Progenitor cell of endocrine pancreas (in vitro differentiated cells): ENCODE measurements at regions not wholly inside any gene's neighbourhood (a gene's known extent, or its start where the extent isn't known, plus 50 kb on each side); places are given as distances from the start of the nearest gene placed in this dataset.

Experiments used
- DNase-seq: peaks from one replicate; pipeline ENCODE4 v3.0.0; 2021; ENCODE audit warnings: low spot score; ENCODE audit not compliant: unreplicated experiment
- H3K27ac Mint-ChIP-seq: 2 replicates; pipeline ENCODE4 v1.8.0; 2021; ENCODE audit warnings: mild to moderate bottlenecking, moderate library complexity, mixed read lengths
- H3K27me3 Mint-ChIP-seq: 2 replicates; pipeline ENCODE4 v1.8.0; 2021; ENCODE audit warnings: mixed read lengths
- H3K36me3 Mint-ChIP-seq: 2 replicates; pipeline ENCODE4 v1.8.0; 2022; ENCODE audit warnings: mixed read lengths; ENCODE audit not compliant: insufficient read depth
- H3K4me1 Mint-ChIP-seq: 2 replicates; pipeline ENCODE4 v1.8.0; 2021; ENCODE audit warnings: low read depth, mixed read lengths
- H3K4me3 Mint-ChIP-seq: 2 replicates; pipeline ENCODE4 v1.8.0; 2021; ENCODE audit warnings: low read depth, mild to moderate bottlenecking, moderate library complexity, mixed read lengths
- H3K9me3 Mint-ChIP-seq: 2 replicates; pipeline ENCODE4 v1.8.0; 2021; ENCODE audit warnings: low read depth, mixed read lengths
- TF ChIP-seq, protein P1 (sequence below): fragments of 200-600 bp; sonication (generic); IDR thresholded peaks from one replicate; pipeline ENCODE4 v1.5.0; 2021; ENCODE audit warnings: antibody characterized with exemption, mild to moderate bottlenecking; ENCODE audit not compliant: unreplicated experiment

DNA sequence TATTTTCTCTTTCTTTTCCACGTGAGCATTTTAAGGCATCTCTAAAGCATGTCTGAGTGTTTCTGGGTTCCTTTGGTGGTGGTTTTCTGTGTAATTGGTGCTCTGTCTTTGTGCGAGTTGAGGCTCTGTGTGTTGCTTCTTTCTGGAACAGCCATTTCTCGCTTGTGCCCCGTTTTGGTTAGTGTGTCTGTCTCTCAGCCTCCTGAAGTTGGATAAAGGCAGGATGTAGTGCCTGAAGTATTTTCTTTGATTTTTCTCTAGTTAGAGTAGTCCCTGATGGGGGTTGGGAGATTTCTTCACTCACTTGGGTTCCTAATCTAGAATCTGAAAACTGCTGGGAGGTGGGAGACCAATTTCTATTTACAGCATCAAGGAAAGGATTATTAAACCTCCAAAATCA, 129.7 kb upstream of the TMEM161B start:
- TF ChIP-seq, protein P1, sequence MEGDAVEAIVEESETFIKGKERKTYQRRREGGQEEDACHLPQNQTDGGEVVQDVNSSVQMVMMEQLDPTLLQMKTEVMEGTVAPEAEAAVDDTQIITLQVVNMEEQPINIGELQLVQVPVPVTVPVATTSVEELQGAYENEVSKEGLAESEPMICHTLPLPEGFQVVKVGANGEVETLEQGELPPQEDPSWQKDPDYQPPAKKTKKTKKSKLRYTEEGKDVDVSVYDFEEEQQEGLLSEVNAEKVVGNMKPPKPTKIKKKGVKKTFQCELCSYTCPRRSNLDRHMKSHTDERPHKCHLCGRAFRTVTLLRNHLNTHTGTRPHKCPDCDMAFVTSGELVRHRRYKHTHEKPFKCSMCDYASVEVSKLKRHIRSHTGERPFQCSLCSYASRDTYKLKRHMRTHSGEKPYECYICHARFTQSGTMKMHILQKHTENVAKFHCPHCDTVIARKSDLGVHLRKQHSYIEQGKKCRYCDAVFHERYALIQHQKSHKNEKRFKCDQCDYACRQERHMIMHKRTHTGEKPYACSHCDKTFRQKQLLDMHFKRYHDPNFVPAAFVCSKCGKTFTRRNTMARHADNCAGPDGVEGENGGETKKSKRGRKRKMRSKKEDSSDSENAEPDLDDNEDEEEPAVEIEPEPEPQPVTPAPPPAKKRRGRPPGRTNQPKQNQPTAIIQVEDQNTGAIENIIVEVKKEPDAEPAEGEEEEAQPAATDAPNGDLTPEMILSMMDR = no peak
- Mint-ChIP-seq H3K36me3 (no peaks in the 10 kb centered on the region), H3K4me3 (no peak overlapping the region), H3K27ac (no peak overlapping the region), H3K27me3 (peaks cover 88% of the 10 kb centered on the region), H3K4me1 (peaks cover 5% of the 10 kb centered on the region), H3K9me3 (no peaks in the 10 kb centered on the region)
- no peak for DNase-seq

DNA sequence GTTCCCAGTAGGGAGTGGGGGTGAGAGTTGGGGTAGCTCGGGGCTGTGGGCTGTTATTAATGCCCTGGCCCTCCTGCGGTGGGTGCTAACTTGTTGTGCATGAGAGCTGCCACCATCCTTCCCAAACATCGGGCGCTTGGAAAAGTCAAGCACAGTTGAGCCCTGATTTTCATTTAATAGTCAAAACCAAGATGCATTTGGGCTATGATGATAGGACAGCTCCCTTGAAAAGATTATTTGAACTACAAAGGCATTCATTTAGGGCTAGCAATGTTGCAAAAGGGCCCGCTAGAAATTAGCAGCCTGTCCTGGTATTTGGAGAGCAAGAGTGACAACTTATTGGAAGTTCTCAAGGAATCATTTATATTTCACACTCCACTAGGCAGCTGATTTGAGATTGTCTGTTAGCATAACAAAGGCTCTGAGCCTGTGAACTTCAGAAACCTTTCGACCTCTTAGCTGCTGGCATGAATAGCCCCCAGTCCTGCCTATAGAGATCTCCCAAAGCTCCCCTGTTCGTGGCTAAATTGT, 128.2 kb upstream of the TMEM161B start:
- peaks cover 12% of the 10 kb centered on the region for H3K4me1 Mint-ChIP-seq
- H3K27ac Mint-ChIP-seq = no peak overlapping the region
- H3K9me3 Mint-ChIP-seq = no peaks in the 10 kb centered on the region
- peaks cover 89% of the 10 kb centered on the region for H3K27me3 Mint-ChIP-seq
- H3K36me3 Mint-ChIP-seq = no peaks in the 10 kb centered on the region
- no peak for DNase-seq
- TF ChIP-seq, protein P1 = no peak
- H3K4me3 Mint-ChIP-seq = no peak overlapping the region

DNA sequence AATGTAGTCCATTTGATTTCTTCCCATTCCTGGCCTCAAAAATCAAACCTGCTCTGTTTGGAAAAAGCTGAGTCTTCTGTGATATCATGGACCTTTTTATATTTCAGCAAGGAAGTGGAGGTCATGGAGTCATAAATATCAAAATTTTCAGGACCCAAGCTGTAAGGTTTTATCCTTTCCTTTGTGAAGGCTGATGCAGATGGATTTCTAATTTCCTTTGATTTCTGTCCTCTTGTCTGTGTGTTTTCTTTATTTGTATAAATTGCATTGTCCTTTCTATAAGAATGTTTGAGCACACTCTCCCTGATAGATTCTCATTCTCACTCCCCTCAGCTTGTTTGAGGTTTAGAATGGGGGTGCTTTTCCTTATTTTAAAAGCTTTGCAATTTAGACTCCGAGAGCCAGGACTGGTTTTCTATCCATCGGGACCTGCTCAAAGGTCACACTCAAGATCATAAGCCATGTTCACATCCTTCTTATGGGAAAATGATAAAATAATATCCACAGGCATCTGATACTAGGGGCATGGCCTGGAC, 127.4 kb upstream of the TMEM161B start:
- Mint-ChIP-seq H3K9me3 (no peaks in the 10 kb centered on the region), H3K27ac (no peak overlapping the region), H3K27me3 (peaks cover 88% of the 10 kb centered on the region), H3K4me3 (no peak overlapping the region), H3K36me3 (no peaks in the 10 kb centered on the region), H3K4me1 (peaks cover 12% of the 10 kb centered on the region)
- no peak for DNase-seq
- TF ChIP-seq, protein P1 = no peak

DNA sequence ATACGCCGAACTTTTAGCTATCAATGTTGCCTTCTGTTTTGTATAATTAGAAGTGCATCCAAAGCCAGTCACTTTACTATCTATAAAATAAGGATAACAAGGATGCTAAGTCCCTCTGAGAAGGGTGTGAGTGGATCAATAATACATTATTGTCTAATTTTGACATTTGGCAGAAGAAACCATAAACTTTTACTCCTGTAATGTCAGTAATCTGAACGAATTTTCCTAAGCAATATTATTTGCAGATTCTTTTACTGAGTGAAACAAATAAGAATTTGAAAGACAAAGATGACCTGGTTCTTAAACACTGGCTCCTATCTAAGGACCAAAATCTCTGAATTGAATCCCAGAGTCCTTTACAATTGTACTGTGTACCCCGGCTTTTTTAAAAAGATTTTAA, 126.6 kb upstream of the TMEM161B start:
- Mint-ChIP-seq H3K27ac (no peak overlapping the region), H3K4me3 (no peak overlapping the region), H3K9me3 (no peaks in the 10 kb centered on the region), H3K4me1 (peaks cover 12% of the 10 kb centered on the region), H3K27me3 (peaks cover 88% of the 10 kb centered on the region), H3K36me3 (no peaks in the 10 kb centered on the region)
- TF ChIP-seq, protein P1 = no peak
- no peak for DNase-seq

DNA sequence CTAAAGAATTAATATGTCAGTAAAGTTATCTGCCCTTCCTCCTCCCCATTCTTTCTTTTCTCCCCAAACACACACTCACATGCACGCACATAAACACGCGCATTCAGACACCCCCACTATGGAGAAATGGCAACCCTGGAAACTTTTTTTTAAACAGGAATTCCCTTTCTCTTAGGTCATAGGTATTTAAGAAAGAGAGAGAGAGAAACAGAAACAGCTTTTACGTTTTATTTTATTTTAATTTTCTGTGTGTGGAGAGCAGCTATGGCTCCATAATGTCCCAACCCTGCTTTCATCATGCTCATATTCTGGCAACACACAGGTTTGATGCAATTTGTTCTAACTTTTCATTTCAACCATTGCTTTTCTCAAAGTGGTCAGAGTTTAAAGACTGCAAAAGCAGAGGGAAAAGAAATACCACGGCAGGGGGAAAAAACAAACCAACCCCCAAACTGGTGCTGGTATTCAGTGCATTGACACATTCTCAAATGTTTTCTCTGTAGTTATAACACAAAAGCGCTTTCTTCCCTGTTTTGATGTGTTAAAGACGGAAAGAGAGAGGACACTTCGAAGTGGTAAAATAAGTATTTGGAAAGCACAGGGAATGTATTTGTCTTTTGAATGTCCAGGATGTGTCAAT, 126.0 kb upstream of the TMEM161B start:
- Mint-ChIP-seq H3K4me3 (no peak overlapping the region), H3K27me3 (peaks cover 88% of the 10 kb centered on the region), H3K4me1 (peaks cover 12% of the 10 kb centered on the region), H3K9me3 (no peaks in the 10 kb centered on the region), H3K27ac (no peak overlapping the region), H3K36me3 (no peaks in the 10 kb centered on the region)
- TF ChIP-seq, protein P1 = no peak
- DNase-seq = no peak
